H1 (cell line): ENCODE measurements at regions not wholly inside any gene's neighbourhood (a gene's known extent, or its start where the extent isn't known, plus 50 kb on each side); places are given as distances from the start of the nearest gene placed in this dataset.

Experiments used
- RBBP5 ChIP-seq: IDR thresholded peaks from 2 replicates; pipeline ENCODE4 v1.7.1; 2012; ENCODE audit warnings: low read depth, mild to moderate bottlenecking, inconsistent platforms, low read length, moderate library complexity, borderline replicate concordance
- TF ChIP-seq, protein P1 (sequence below): IDR thresholded peaks from 2 replicates; pipeline ENCODE4 v1.6.1; 2011; ENCODE audit warnings: low read length, improper control_type of control experiment
- TF ChIP-seq, protein P2 (sequence below), 3 experiments: IDR thresholded peaks; 1 replicate in 2 of 3; 2 replicates in 1 of 3; pipeline versions ENCODE4 v1.5.1 to v1.6.1; 2011; ENCODE audit warnings: low read length in 3 of 3, mild to moderate bottlenecking in 3 of 3, inconsistent platforms in 2 of 3, low read depth in 1 of 3, moderate library complexity in 1 of 3; ENCODE audit not compliant: insufficient read depth in 1 of 3; ENCODE audit errors: control extremely low read depth in 1 of 3

DNA sequence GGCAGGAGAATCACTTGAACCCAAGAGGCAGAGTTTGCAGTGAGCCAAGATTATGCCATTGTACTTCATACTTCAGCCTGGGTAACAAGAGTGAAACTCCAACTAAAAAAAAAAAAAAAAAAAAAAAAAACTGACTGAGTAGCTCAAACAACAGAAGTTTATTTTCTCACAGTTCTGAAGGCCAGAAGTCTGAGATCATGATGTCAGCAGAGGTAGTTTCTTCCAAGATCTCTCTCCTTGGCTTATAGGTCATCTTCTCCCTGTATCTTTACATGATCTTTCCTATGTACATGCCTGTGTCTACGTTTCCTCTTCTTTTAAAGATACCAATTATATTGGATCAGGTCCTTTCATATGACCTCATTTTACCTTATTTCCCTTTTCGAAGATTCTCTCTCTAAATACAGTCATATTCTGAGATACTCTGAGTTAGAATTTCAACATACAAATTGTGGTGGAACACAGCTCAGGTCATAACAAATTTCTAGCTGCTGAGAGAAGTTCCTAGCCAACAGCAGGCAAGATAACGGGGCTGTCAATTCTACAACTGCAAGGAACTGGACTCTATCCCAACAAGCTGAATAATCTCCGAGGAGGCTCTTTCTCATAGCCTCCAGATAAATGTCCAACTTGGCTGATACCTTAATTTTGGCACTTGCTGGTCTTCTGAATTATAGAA lies 187.7 kb upstream of the ADAMTS5 start:
- no peak for TF ChIP-seq RBBP5
- TF ChIP-seq, protein P1, sequence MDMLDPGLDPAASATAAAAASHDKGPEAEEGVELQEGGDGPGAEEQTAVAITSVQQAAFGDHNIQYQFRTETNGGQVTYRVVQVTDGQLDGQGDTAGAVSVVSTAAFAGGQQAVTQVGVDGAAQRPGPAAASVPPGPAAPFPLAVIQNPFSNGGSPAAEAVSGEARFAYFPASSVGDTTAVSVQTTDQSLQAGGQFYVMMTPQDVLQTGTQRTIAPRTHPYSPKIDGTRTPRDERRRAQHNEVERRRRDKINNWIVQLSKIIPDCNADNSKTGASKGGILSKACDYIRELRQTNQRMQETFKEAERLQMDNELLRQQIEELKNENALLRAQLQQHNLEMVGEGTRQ, result no peak
- TF ChIP-seq, protein P2, sequence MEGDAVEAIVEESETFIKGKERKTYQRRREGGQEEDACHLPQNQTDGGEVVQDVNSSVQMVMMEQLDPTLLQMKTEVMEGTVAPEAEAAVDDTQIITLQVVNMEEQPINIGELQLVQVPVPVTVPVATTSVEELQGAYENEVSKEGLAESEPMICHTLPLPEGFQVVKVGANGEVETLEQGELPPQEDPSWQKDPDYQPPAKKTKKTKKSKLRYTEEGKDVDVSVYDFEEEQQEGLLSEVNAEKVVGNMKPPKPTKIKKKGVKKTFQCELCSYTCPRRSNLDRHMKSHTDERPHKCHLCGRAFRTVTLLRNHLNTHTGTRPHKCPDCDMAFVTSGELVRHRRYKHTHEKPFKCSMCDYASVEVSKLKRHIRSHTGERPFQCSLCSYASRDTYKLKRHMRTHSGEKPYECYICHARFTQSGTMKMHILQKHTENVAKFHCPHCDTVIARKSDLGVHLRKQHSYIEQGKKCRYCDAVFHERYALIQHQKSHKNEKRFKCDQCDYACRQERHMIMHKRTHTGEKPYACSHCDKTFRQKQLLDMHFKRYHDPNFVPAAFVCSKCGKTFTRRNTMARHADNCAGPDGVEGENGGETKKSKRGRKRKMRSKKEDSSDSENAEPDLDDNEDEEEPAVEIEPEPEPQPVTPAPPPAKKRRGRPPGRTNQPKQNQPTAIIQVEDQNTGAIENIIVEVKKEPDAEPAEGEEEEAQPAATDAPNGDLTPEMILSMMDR (IDR thresholded peaks at IDR 0.05; ENCODE audit: control extremely low read depth in 1 of 3, insufficient read depth in 1 of 3, low read depth in 1 of 3, low read length in 3 of 3), result no peak
